Body of pancreas (tissue), 4 donors: ENCODE measurements at regions not wholly inside any gene's neighbourhood (a gene's known extent, or its start where the extent isn't known, plus 50 kb on each side); places are given as distances from the start of the nearest gene placed in this dataset.

Experiments used
- CTCF ChIP-seq, 7 experiments: fragments of 450-650 bp in 4 of 7; fragments of 200-600 bp in 3 of 7; sonication (generic) in 3 of 7; IDR thresholded peaks; one replicate each; pipeline ENCODE4 v1.5.1; 2016 to 2019; ENCODE audit warnings: antibody characterized with exemption in 7 of 7
- POLR2A ChIP-seq, 3 donors: fragments of 450-650 bp; IDR thresholded peaks; one replicate each; pipeline ENCODE4 v1.6.1; 2016; ENCODE audit warnings: antibody characterized with exemption in 3 of 3, mild to moderate bottlenecking in 2 of 3

GRCh38 chr10:60508037-60508436 lies 118.4 kb upstream of the ANK3 start:
- TF ChIP-seq POLR2A (IDR thresholded peaks at IDR 0.05) (no peak), CTCF (IDR thresholded peaks at IDR 0.05) (no peak)
